ENCODE measurements at regions not wholly inside any gene's neighbourhood (a gene's known extent, or its start where the extent isn't known, plus 50 kb on each side); places are given as distances from the start of the nearest gene placed in this dataset.
"Not testable (repeated sequence)": the region's sequence is repeated elsewhere in the genome, so short reads cannot be mapped to it uniquely, and the experiment has no call there.

- DNase-seq, result no peak
Observed at GRCh38 chr6:40881501-40881900, 157.5 kb downstream of the UNC5CL start.

GRCh38 chr6:40880906-40881305 lies 158.1 kb downstream of the UNC5CL start:
- DNase-seq, result no peak

DNA sequence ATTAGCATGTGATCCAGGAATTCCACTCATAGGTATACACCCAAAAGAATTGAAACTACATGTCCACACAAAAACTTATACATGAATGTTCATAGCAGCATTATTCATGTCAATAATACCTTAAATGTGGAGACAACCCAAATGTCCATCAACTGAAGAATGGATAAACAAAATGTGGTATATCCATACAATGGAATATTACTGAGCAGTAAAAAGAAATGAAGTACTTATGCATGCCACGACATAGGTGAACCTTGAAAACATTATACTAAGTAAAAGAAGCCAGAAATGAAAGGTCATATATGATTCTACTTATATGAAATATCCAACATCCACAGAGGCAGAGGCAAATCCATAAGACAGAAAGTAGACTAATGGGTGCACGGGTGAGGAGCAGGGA lies 159.9 kb downstream of the UNC5CL start:
- no peak for DNase-seq

GRCh38 chr6:40877362-40877761 lies 161.7 kb downstream of the UNC5CL start:
- DNase-seq, result no peak

- DNase-seq, result no peak
Observed at GRCh38 chr6:40876336-40876735, 162.7 kb downstream of the UNC5CL start.

DNA sequence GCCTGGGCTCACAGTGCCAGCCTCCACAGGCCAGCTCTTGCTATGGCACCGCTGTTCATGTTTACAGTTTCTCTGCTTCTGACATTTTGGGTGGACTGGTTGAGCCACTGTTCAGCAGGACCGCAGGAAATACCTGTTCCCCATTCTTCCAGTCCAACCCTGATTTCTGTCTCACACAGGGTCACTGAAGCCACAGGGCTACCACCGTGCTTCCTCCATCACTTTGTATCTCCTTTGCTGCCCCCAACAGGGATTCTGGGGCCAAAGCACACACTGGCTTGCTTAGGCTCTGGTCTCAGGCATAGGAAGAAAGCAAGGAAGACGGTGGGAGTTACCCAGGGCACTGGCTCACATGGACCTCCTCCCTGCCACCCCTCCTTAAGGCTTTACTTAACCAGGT lies 164.5 kb downstream of the UNC5CL start:
- no peak for DNase-seq

- no peak for DNase-seq
Observed at GRCh38 chr6:40871424-40871823, 167.6 kb downstream of the UNC5CL start.

GRCh38 chr6:40868089-40868865 lies 170.7 kb downstream of the UNC5CL start:
- DNase-seq, result not testable (repeated sequence)

DNA sequence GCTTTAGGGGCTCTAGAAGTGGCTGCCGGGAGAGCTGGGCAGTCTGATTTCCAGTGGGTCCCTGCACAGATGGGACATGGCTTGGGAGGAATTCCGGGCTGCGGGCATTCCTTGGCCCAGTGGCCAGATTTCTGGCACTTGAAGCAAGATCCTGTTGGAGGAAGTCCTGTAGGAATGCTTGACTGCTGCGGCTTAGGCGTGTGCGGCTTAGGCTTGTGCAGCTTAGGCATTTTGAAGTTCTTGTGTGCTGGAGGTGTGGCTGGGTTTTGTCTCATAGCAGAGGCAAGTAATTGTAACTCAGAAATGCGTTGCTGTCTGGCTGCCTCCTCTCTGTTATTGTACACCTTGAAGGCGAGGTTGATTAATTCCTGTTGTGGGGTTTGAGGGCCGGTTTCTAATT lies 171.5 kb downstream of the UNC5CL start:
- not testable (repeated sequence) for DNase-seq

DNA sequence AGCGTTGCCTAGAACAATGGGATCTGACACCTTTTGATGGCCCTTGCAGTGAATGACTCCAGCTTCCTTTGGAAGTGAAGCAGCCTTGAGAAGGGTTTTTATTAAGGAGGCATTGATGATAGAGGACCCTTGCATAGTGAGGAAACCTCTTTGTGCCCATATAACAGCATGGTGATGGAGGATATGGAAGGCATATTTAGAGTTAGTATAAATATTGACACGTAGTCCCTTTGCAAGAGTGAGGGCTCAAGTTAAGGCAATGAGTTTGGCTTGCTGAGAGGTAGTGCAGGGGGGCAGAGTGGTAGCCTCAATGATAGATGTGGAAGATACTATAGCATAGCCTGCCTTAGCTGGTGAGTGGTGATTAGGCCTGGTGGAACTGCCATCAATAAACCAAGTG lies 173.8 kb downstream of the UNC5CL start:
- DNase-seq, result not testable (repeated sequence)

DNA sequence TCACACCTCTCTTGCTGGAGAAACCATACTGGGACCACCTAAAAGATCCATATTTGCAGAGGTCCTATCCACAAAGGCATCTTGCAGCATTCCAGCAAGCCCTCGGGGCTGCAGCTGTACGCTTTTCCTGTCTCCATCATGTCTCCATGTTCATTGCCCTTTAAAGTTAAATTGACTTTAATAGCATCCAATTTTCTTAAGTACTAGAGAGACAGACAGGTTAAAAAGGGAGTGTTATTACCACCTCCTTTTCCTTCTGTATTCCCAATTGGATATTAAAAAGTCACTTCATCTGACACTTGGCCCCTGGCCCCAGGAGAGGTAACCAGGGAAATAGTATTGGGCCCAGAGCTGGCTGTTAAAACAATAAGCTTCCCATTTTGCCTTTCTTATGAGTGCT lies 178.6 kb downstream of the UNC5CL start:
- no peak for DNase-seq

GRCh38 chr6:40856271-40856670 lies 182.8 kb downstream of the UNC5CL start:
- no peak for DNase-seq

GRCh38 chr6:40855168-40855880 lies 183.7 kb downstream of the UNC5CL start:
- DNase-seq, result no peak

GRCh38 chr6:40854592-40854991 lies 184.4 kb downstream of the UNC5CL start:
- no peak for DNase-seq

DNA sequence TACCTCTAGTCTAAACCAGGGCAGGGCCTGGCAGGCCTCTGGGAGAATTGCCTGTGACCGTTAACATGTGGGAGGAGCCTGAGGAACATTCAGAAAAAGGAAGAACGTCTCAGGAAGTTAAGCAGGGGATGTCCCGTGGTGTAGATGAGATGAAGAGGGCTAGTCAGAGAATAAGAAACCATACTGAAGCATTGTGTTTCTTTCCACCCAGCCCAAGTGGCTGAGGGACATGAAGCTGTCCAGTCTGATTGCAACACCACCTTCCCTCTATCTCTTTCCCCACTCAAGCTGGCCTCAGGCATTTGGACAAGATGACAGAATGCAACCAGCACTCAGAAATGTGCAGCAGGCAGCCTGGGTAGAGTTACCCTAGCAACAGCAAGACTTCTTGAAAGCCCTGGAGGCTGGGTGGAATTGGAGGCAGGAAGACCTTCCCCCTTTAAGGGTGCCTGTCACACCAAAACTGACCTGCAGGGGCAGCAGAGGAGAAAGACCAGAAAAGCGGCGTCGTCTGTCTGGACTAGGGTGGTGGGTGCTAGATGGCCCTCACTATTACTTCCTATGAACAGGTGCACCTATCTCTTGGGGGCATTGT lies 186.1 kb downstream of the UNC5CL start:
- no peak for DNase-seq

- DNase-seq, result no peak
Observed at GRCh38 chr6:40849546-40849945, 189.5 kb downstream of the UNC5CL start.

DNA sequence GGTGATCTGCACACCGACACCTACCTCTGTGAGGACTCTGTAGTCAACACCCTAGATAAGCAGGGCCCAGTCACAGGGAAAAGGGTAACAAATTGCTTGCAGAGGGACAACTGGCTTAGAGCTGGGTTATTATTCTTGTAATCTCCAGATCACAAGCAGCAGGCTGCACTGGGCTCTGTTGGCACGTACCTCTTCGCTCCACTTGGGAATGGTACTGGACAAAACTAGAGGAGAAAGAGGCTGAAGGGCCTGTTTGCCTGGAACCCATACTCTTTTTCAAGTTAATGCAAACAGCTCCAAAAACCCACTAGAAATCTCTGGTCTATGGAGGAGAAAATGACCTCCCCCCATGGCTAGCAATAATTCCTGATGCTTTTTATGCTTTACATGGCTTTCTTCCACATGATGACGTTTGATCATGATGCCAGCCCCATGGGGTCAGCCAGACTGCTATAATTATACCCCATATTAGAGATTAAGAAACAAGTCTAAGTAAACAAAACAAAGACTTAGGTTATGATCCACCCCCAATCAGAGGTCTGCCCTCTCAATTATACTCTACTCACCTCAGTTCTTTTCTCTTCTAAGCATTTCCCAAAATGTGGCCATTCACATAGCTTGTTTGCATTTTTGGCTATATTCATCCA lies 190.0 kb downstream of the UNC5CL start:
- no peak for DNase-seq

DNA sequence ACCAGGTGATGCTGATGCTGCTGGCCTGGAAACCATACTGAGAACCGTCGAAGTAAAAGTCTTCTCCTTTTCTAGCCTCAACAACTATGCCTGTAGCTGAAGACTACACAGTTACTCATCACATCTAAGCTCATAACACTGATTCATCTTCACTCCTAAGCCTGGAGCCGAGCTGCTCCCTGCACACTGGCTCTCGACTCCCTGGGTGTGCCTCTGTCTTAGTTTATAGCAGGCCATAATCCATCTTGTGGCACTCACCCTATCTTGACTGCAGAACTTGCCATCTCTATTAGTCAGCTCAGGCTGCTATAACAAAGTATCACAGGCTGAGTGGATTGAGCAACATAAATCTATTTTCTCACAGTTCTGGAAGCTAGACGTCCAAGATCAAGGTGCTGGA lies 191.0 kb downstream of the UNC5CL start:
- DNase-seq, result no peak

DNA sequence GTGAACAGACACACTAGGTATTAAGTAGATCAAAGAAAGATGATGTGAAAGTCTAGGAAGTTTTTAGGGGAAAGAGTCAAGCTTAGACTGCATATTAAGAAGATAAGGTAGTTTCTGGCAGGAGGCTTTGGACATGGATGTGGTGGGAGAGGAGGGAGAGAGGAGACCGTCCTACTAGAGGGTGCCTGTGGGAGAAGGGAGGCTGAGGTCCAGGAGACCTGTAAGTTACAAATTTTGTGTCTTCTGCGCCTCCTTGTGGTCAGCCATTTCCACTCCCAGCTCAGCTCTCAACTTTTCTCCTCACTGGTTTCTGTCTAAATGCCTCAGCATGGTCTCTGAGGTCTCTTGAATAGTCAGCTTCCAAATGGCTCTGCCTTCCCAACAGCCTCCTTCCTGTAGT lies 193.5 kb downstream of the UNC5CL start:
- DNase-seq, result peak; percentile 36

- DNase-seq, result no peak
Observed at GRCh38 chr6:40844246-40844645, 194.8 kb downstream of the UNC5CL start.

- no peak for DNase-seq
Observed at GRCh38 chr6:40841721-40842120, 197.3 kb downstream of the UNC5CL start.

DNA sequence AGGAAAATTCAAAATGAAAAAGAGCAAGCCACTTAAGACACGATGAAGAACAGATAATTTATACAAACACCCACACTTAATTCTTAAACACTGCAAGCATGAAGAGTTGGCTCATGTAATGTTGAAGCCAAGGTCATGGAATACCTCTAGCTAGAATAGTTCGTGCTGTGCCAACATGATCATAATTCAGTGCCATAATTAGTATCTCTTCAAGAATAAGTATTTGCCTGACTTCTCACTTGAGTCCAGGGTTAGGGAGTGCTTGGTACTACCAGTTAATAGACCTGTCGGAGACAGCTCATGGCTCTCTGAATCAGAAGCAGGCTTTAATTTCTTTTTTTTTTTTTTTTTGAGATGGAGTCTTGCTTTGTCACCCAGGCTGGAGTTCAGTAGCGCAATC lies 206.3 kb downstream of the UNC5CL start:
- DNase-seq, result no peak

- DNase-seq, result no peak
Observed at GRCh38 chr6:40831381-40831780, 207.6 kb downstream of the UNC5CL start.

- DNase-seq, result no peak
Observed at GRCh38 chr6:40825102-40825501, 213.9 kb downstream of the UNC5CL start.

Measured in femur (tissue), 1 donor.